ENCODE measurements at regions not wholly inside any gene's neighbourhood (a gene's known extent, or its start where the extent isn't known, plus 50 kb on each side); places are given as distances from the start of the nearest gene placed in this dataset.

- TF ChIP-seq CTCF (IDR thresholded peaks at IDR 0.05) (no peak), POLR2A (IDR thresholded peaks at IDR 0.05) (no peak)
Measured at GRCh38 chr1:56434025-56434424, 145.3 kb downstream of the PLPP3 start.

Data from lower leg skin (tissue), 3 donors.